ENCODE measurements at regions not wholly inside any gene's neighbourhood (a gene's known extent, or its start where the extent isn't known, plus 50 kb on each side); places are given as distances from the start of the nearest gene placed in this dataset.

GRCh38 chrX:39030636-39031035 is 229.4 kb downstream of the MID1IP1 start:
- no peak for TF ChIP-seq CTCF (optimal IDR thresholded peaks at IDR 0.05 in 1 of 3, IDR thresholded peaks at IDR 0.05 in 1 of 3, conservative IDR thresholded peaks at IDR 0.05 in 1 of 3; ENCODE audit: extremely low read depth in 1 of 3, insufficient read depth in 2 of 3, low read length in 3 of 3)
- no peak for TF ChIP-seq EZH2 (IDR thresholded peaks at IDR 0.05; ENCODE audit: low read length)

Measured in keratinocyte (primary cell).